HG03378 (cell line): ENCODE measurements at regions not wholly inside any gene's neighbourhood (a gene's known extent, or its start where the extent isn't known, plus 50 kb on each side); places are given as distances from the start of the nearest gene placed in this dataset.

Source experiments
- ATAC-seq: cut with Tn5 transposase; IDR thresholded peaks from one replicate; pipeline ENCODE4 v1.9.1; 2021; ENCODE audit warnings: mild to moderate bottlenecking, moderate library complexity; ENCODE audit not compliant: unreplicated experiment

GRCh38 chr2:128731994-128732650, 413.5 kb upstream of the HS6ST1 start:
- no peak for ATAC-seq

GRCh38 chr2:128732976-128733431, 414.3 kb upstream of the HS6ST1 start:
- ATAC-seq: peak; percentile 59

- no peak for ATAC-seq
These were observed 414.8 kb upstream of the HS6ST1 start for GRCh38 chr2:128733450-128733849.

- no peak for ATAC-seq
These were observed 416.0 kb upstream of the HS6ST1 start for GRCh38 chr2:128734521-128735295.

GRCh38 chr2:128735296-128735960, 416.8 kb upstream of the HS6ST1 start:
- no peak for ATAC-seq

GRCh38 chr2:128736046-128736688, 417.5 kb upstream of the HS6ST1 start:
- ATAC-seq: no peak

- ATAC-seq: no peak
These were observed 418.2 kb upstream of the HS6ST1 start for GRCh38 chr2:128736689-128737545.

- ATAC-seq: no peak
These were observed 418.8 kb upstream of the HS6ST1 start for GRCh38 chr2:128737546-128737826.

GRCh38 chr2:128738446-128739110, 419.9 kb upstream of the HS6ST1 start:
- no peak for ATAC-seq

- no peak for ATAC-seq
These were observed 423.8 kb upstream of the HS6ST1 start for GRCh38 chr2:128742467-128742866.

GRCh38 chr2:128745946-128746345, 427.3 kb upstream of the HS6ST1 start:
- no peak for ATAC-seq

- no peak for ATAC-seq
These were observed 427.7 kb upstream of the HS6ST1 start for GRCh38 chr2:128746356-128746755.

GRCh38 chr2:128748336-128748735, 429.7 kb upstream of the HS6ST1 start:
- no peak for ATAC-seq

GRCh38 chr2:128748835-128749605, 430.4 kb upstream of the HS6ST1 start:
- ATAC-seq: no peak

GRCh38 chr2:128750328-128751165, 431.9 kb upstream of the HS6ST1 start:
- no peak for ATAC-seq

GRCh38 chr2:128751746-128752145, 433.1 kb upstream of the HS6ST1 start:
- ATAC-seq: no peak

GRCh38 chr2:128752691-128753263, 434.1 kb upstream of the HS6ST1 start:
- ATAC-seq: no peak

- ATAC-seq: no peak
These were observed 434.7 kb upstream of the HS6ST1 start for GRCh38 chr2:128753321-128753720.
